IMR-90 (cell line): ENCODE measurements at regions not wholly inside any gene's neighbourhood (a gene's known extent, or its start where the extent isn't known, plus 50 kb on each side); places are given as distances from the start of the nearest gene placed in this dataset.

Source experiments
- ATAC-seq: fragments of 200-7000 bp; cut with Tn5 transposase; 2 replicates; pipeline ENCODE4 v1.9.1; 2020; ENCODE audit warnings: low read depth, mild to moderate bottlenecking, moderate library complexity
- BruUV-seq: library from RNA; stranded (reverse); fragments of 400-500 nt; replicated peaks from 2 replicates; lab custom pipeline; 2021; lab: Mats Ljungman, UMichigan
- CTCF ChIA-PET: fragments of 300-600 bp; formaldehyde crosslinking; extraction: SDS; loops from one replicate; lab custom pipeline; 2021; ENCODE audit warnings: antibody characterized with exemption; lab: Yijun Ruan, JAX
- POLR2A ChIA-PET: fragments of 300-600 bp; sonication (Branson Sonifier 250); formaldehyde crosslinking; loops from one replicate; lab custom pipeline; 2022; ENCODE audit warnings: antibody characterized with exemption; ENCODE audit not compliant: unreplicated experiment; lab: Charles Lee
- DNase-seq: peaks from one replicate; pipeline ENCODE4 v3.0.0; 2013
- H2AFZ ChIP-seq: replicated peaks from 2 replicates; pipeline ENCODE3; 2013; ENCODE audit warnings: low read length, mild to moderate bottlenecking; ENCODE audit not compliant: poor library complexity
- H2AK5ac ChIP-seq: 2 replicates; pipeline ENCODE4 v1.6.1; 2013; ENCODE audit warnings: low read depth, low read length, inconsistent platforms
- H2AK9ac ChIP-seq: replicated peaks from 2 replicates; pipeline ENCODE3; 2013; ENCODE audit warnings: mild to moderate bottlenecking, low read depth, low read length, moderate library complexity; ENCODE audit not compliant: poor library complexity
- H2BK120ac ChIP-seq: 2 replicates; pipeline ENCODE4 v1.6.1; 2013; ENCODE audit warnings: low read depth, low read length, inconsistent platforms
- H2BK15ac ChIP-seq: 3 replicates; pipeline ENCODE4 v1.6.1; 2013; ENCODE audit warnings: low read depth, low read length, inconsistent platforms
- H2BK20ac ChIP-seq: 2 replicates; pipeline ENCODE4 v1.6.1; 2013; ENCODE audit warnings: low read depth, mild to moderate bottlenecking, inconsistent platforms, low read length, moderate library complexity
- H2BK5ac ChIP-seq: 2 replicates; pipeline ENCODE4 v1.6.1; 2013; ENCODE audit warnings: mild to moderate bottlenecking, low read depth, low read length, inconsistent platforms; ENCODE audit not compliant: poor library complexity, severe bottlenecking
- H3K14ac ChIP-seq: replicated peaks from 2 replicates; pipeline ENCODE4 v1.6.1; 2013; ENCODE audit warnings: low read depth, low read length, inconsistent platforms
- H3K18ac ChIP-seq: 2 replicates; pipeline ENCODE4 v1.6.1; 2013; ENCODE audit warnings: low read depth, low read length, control low read depth
- H3K23ac ChIP-seq: 2 replicates; pipeline ENCODE4 v1.6.1; 2013; ENCODE audit warnings: low read depth, low read length, inconsistent platforms
- H3K27ac ChIP-seq: 2 replicates; pipeline ENCODE4 v1.5.1; 2013; ENCODE audit warnings: mild to moderate bottlenecking, control low read depth, low read length; ENCODE audit not compliant: insufficient read depth
- H3K27me3 ChIP-seq: 2 replicates; pipeline ENCODE4 v1.6.1; 2013; ENCODE audit warnings: low read length; ENCODE audit not compliant: control insufficient read depth, insufficient read depth
- H3K36me3 ChIP-seq: 2 replicates; pipeline ENCODE4 v1.6.1; 2013; ENCODE audit warnings: low read length, mixed read lengths; ENCODE audit not compliant: control insufficient read depth, insufficient read depth
- H3K4ac ChIP-seq: 2 replicates; pipeline ENCODE4 v1.6.1; 2013; ENCODE audit warnings: low read depth, low read length, inconsistent platforms
- H3K4me1 ChIP-seq: 2 replicates; pipeline ENCODE4 v1.6.1; 2013; ENCODE audit warnings: low read length, mixed read lengths; ENCODE audit not compliant: control insufficient read depth, insufficient read depth
- H3K4me2 ChIP-seq: 2 replicates; pipeline ENCODE4 v1.6.1; 2013; ENCODE audit warnings: low read depth, mild to moderate bottlenecking, control low read depth, low read length, moderate library complexity
- H3K4me3 ChIP-seq: 2 replicates; pipeline ENCODE4 v1.5.1; 2013; ENCODE audit warnings: low read depth, mild to moderate bottlenecking, control low read depth, low read length, moderate library complexity; ENCODE audit not compliant: insufficient read depth
- H3K56ac ChIP-seq: 2 replicates; pipeline ENCODE4 v1.6.1; 2013; ENCODE audit warnings: low read length, inconsistent platforms; ENCODE audit not compliant: insufficient read depth; ENCODE audit errors: extremely low read depth
- H3K79me1 ChIP-seq, 2 experiments: 2 replicates each; pipeline ENCODE4 v1.6.1; 2013; ENCODE audit warnings: low read length in 2 of 2, inconsistent platforms in 1 of 2, low read depth in 1 of 2
- H3K9ac ChIP-seq: 2 replicates; pipeline ENCODE4 v1.6.1; 2013; ENCODE audit warnings: low read depth, low read length, control low read depth
- H3K9me1 ChIP-seq: 2 replicates; pipeline ENCODE4 v1.6.1; 2013; ENCODE audit warnings: low read length, inconsistent platforms; ENCODE audit not compliant: insufficient read depth
- H3K9me3 ChIP-seq: 2 replicates; pipeline ENCODE4 v1.6.1; 2013; ENCODE audit warnings: low read length; ENCODE audit not compliant: control insufficient read depth, insufficient read depth
- H4K20me1 ChIP-seq: 2 replicates; pipeline ENCODE4 v1.6.1; 2013; ENCODE audit warnings: low read length, inconsistent platforms; ENCODE audit not compliant: insufficient read depth
- H4K5ac ChIP-seq: 2 replicates; pipeline ENCODE4 v1.6.1; 2013; ENCODE audit warnings: mild to moderate bottlenecking, low read depth, low read length, control low read depth
- H4K8ac ChIP-seq, 2 experiments: 2 replicates each; pipeline ENCODE4 v1.6.1; 2013; ENCODE audit warnings: low read depth in 2 of 2, low read length in 2 of 2, control low read depth in 1 of 2, inconsistent platforms in 1 of 2
- H4K91ac ChIP-seq: 2 replicates; pipeline ENCODE4 v1.6.1; 2013; ENCODE audit warnings: low read depth, low read length, inconsistent platforms; ENCODE audit not compliant: insufficient read depth
- BHLHE40 ChIP-seq: fragments of 150-350 bp; IDR thresholded peaks from 2 replicates; pipeline ENCODE4 v1.6.1; 2016; ENCODE audit warnings: mild to moderate bottlenecking, low read depth, low read length
- CEBPB ChIP-seq: IDR thresholded peaks from 2 replicates; pipeline ENCODE4 v1.6.1; 2012; ENCODE audit warnings: low read depth, low read length, improper control_type of control experiment
- CHD1 ChIP-seq: IDR thresholded peaks from 2 replicates; pipeline ENCODE4 v1.6.1; 2012; ENCODE audit warnings: low read depth, low read length, improper control_type of control experiment
- FOS ChIP-seq: fragments of 150-350 bp; IDR thresholded peaks from 2 replicates; pipeline ENCODE4 v1.6.1; 2016; ENCODE audit warnings: low read depth, low read length
- MAFK ChIP-seq: IDR thresholded peaks from 2 replicates; pipeline ENCODE4 v1.6.1; 2012; ENCODE audit warnings: low read depth, low read length, improper control_type of control experiment
- MAZ ChIP-seq: IDR thresholded peaks from 2 replicates; pipeline ENCODE4 v1.6.1; 2012; ENCODE audit warnings: low read depth, mild to moderate bottlenecking, low read length, improper control_type of control experiment, moderate library complexity, borderline replicate concordance
- MXI1 ChIP-seq: IDR thresholded peaks from 2 replicates; pipeline ENCODE4 v1.6.1; 2012; ENCODE audit warnings: low read depth, mild to moderate bottlenecking, low read length, moderate library complexity, borderline replicate concordance
- NFE2L2 ChIP-seq: fragments of 150-350 bp; IDR thresholded peaks from 2 replicates; pipeline ENCODE4 v1.6.1; 2016; ENCODE audit warnings: low read depth, mild to moderate bottlenecking, low read length
- RAD21 ChIP-seq: IDR thresholded peaks from 2 replicates; pipeline ENCODE4 v1.6.1; 2012; ENCODE audit warnings: low read length, improper control_type of control experiment
- RCOR1 ChIP-seq: IDR thresholded peaks from 2 replicates; pipeline ENCODE4 v1.6.1; 2012; ENCODE audit warnings: mild to moderate bottlenecking, low read length, improper control_type of control experiment; ENCODE audit not compliant: insufficient replicate concordance
- RFX5 ChIP-seq: IDR thresholded peaks from 2 replicates; pipeline ENCODE4 v1.8.0; 2012; ENCODE audit warnings: low read depth, mild to moderate bottlenecking, low read length, moderate library complexity
- SMC3 ChIP-seq: fragments of 150-350 bp; IDR thresholded peaks from 2 replicates; pipeline ENCODE4 v1.6.1; 2016; ENCODE audit warnings: low read depth, mild to moderate bottlenecking, antibody characterized with exemption, low read length, moderate library complexity
- USF2 ChIP-seq: fragments of 150-350 bp; IDR thresholded peaks from 2 replicates; pipeline ENCODE4 v1.6.1; 2017; ENCODE audit warnings: mild to moderate bottlenecking, antibody characterized with exemption, low read length, low read depth
- WGBS, 2 experiments: methylation state at CpG; one replicate each; pipeline versions ENCODE4 v1.1.5 to v1.1.7; 2013; ENCODE audit warnings: missing lambda C conversion rate in 2 of 2; ENCODE audit not compliant: insufficient read length in 1 of 2; ENCODE audit errors: extremely low coverage in 2 of 2; 5-methylcytosine and 5-hydroxymethylcytosine counted together
- dilution Hi-C: fragments of 300-500 bp; cut with HindIII; formaldehyde crosslinking; loops from one replicate; pipeline ENCODE4 v1.14.3; 2018; ENCODE audit warnings: low sequenced_read_pairs; ENCODE audit not compliant: unreplicated experiment
- in situ Hi-C: fragments of 300-500 bp; cut with MboI; formaldehyde crosslinking; loops from 3 replicates; pipeline ENCODE4 v1.14.3; 2019; ENCODE audit warnings: low sequenced_read_pairs, inconsistent platforms, mixed read lengths
- intact Hi-C: fragments of 100-400 bp; cut with micrococcal nuclease; formaldehyde crosslinking; loops from 2 replicates; pipeline ENCODE4 v1.10.0; 2022
- TF ChIP-seq, protein P1 (sequence below): conservative IDR thresholded peaks from 2 replicates; pipeline ENCODE4 v1.5.1; 2012; ENCODE audit warnings: mild to moderate bottlenecking, low read depth, low read length, improper control_type of control experiment
- TF ChIP-seq, protein P2 (sequence below): fragments of 150-350 bp; IDR thresholded peaks from 2 replicates; pipeline ENCODE4 v1.6.1; 2016; ENCODE audit warnings: low read depth, mild to moderate bottlenecking, low read length, moderate library complexity, borderline replicate concordance

DNA sequence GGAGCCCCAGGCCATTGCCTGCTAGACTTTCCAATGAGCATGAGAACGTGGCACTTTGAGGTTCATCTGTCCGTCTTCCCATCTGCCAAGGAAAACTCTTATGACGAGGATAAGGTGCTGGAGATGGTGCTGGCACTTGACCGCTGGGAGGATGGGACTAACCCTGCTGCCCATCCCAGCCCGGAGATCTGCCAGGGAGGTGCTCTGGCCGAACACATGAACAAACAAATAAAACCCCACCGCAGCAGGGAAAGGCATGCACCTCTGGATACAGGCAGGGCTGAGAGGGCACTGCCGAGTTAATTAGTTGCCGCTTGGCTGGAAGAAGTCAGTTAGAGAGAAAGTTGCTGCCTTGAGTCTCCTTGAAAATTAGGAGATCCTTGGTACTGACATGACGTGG lies 308.4 kb downstream of the AJAP1 start:
- H3K9me1 ChIP-seq = no peaks in the 10 kb centered on the region
- dilution Hi-C loops = no loop called here

More for the DNA sequence above, 308.4 kb downstream of the AJAP1 start:
- H3K14ac ChIP-seq = no peak overlapping the region
- H2BK15ac ChIP-seq = no peak overlapping the region
- no CpG with 5 or more reads among the region's 10 CpGs for WGBS, 2 experiments
- H2AFZ ChIP-seq = no peak overlapping the region
- no peaks in the 10 kb centered on the region for H4K20me1 ChIP-seq
- H3K79me1 ChIP-seq = no peaks in the 10 kb centered on the region
- H3K23ac ChIP-seq = no peak overlapping the region
- no peak overlapping the region for H3K4ac ChIP-seq
- H3K18ac ChIP-seq = no peak overlapping the region
- no peak overlapping the region for H2BK20ac ChIP-seq
- H3K4me1 ChIP-seq = no peaks in the 10 kb centered on the region
- H4K8ac ChIP-seq = no peak overlapping the region
- in situ Hi-C loops = no loop called here
- no peak overlapping the region for H3K4me3 ChIP-seq
- no peak overlapping the region for H3K27ac ChIP-seq
- CTCF ChIA-PET = no interaction called here
- no peak overlapping the region for H2BK5ac ChIP-seq
- no peak for DNase-seq
- H3K36me3 ChIP-seq = no peaks in the 10 kb centered on the region
- no peak overlapping the region for H3K56ac ChIP-seq
- no peaks in the 10 kb centered on the region for H3K27me3 ChIP-seq
- H3K9me3 ChIP-seq = peaks cover 53% of the 10 kb centered on the region
- TF ChIP-seq MXI1 = no peak
- no peak for TF ChIP-seq SMC3
- no peak for TF ChIP-seq BHLHE40
- no peak for TF ChIP-seq CHD1
- TF ChIP-seq, protein P1, sequence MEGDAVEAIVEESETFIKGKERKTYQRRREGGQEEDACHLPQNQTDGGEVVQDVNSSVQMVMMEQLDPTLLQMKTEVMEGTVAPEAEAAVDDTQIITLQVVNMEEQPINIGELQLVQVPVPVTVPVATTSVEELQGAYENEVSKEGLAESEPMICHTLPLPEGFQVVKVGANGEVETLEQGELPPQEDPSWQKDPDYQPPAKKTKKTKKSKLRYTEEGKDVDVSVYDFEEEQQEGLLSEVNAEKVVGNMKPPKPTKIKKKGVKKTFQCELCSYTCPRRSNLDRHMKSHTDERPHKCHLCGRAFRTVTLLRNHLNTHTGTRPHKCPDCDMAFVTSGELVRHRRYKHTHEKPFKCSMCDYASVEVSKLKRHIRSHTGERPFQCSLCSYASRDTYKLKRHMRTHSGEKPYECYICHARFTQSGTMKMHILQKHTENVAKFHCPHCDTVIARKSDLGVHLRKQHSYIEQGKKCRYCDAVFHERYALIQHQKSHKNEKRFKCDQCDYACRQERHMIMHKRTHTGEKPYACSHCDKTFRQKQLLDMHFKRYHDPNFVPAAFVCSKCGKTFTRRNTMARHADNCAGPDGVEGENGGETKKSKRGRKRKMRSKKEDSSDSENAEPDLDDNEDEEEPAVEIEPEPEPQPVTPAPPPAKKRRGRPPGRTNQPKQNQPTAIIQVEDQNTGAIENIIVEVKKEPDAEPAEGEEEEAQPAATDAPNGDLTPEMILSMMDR = no peak
- no peak for TF ChIP-seq RAD21
- no peak for TF ChIP-seq CEBPB
- TF ChIP-seq USF2 = no peak
- TF ChIP-seq MAFK = no peak
- TF ChIP-seq RCOR1 = no peak
- TF ChIP-seq RFX5 = no peak
- TF ChIP-seq, protein P2, sequence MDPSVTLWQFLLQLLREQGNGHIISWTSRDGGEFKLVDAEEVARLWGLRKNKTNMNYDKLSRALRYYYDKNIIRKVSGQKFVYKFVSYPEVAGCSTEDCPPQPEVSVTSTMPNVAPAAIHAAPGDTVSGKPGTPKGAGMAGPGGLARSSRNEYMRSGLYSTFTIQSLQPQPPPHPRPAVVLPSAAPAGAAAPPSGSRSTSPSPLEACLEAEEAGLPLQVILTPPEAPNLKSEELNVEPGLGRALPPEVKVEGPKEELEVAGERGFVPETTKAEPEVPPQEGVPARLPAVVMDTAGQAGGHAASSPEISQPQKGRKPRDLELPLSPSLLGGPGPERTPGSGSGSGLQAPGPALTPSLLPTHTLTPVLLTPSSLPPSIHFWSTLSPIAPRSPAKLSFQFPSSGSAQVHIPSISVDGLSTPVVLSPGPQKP = no peak
- no peak for TF ChIP-seq MAZ
- TF ChIP-seq NFE2L2 = no peak
- TF ChIP-seq FOS = no peak
- POLR2A ChIA-PET = no interaction called here
- H4K5ac ChIP-seq = no peak overlapping the region
- H2AK9ac ChIP-seq = no peak overlapping the region
- no peak overlapping the region for H2BK120ac ChIP-seq
- no peak for ATAC-seq
- H3K4me2 ChIP-seq = no peak overlapping the region
- H3K9ac ChIP-seq = no peak overlapping the region
- H2AK5ac ChIP-seq = no peak overlapping the region
- intact Hi-C loops = no loop called here
- BruUV-seq = no TSS peak
- no peak overlapping the region for H4K91ac ChIP-seq
